Vagina (tissue), 2 donors: ENCODE measurements at regions not wholly inside any gene's neighbourhood (a gene's known extent, or its start where the extent isn't known, plus 50 kb on each side); places are given as distances from the start of the nearest gene placed in this dataset.

ENCODE experiments used
- POLR2A ChIP-seq, 2 donors: fragments of 450-650 bp; IDR thresholded peaks; one replicate each; pipeline ENCODE4 v1.6.1; 2017; ENCODE audit warnings: antibody characterized with exemption in 2 of 2, mild to moderate bottlenecking in 2 of 2, moderate library complexity in 2 of 2
- POLR2AphosphoS5 ChIP-seq, 2 donors: sonication (generic); formaldehyde crosslinking; IDR thresholded peaks; one replicate each; pipeline ENCODE4 v1.9.0; 2017; ENCODE audit warnings: antibody characterized with exemption in 2 of 2, mild to moderate bottlenecking in 2 of 2, low read depth in 1 of 2; ENCODE audit not compliant: insufficient read depth in 1 of 2
- TF ChIP-seq, protein P1 (sequence below), 3 experiments: fragments of 450-650 bp in 2 of 3; fragments of 200-600 bp in 1 of 3; sonication (generic) in 1 of 3; IDR thresholded peaks; one replicate each; pipeline ENCODE4 v1.5.1; 2017 to 2019; ENCODE audit warnings: antibody characterized with exemption in 3 of 3, mild to moderate bottlenecking in 2 of 3, moderate library complexity in 2 of 3

GRCh38 chr3:141431411-141432378 lies 55.1 kb upstream of the RASA2 start:
- TF ChIP-seq, protein P1, sequence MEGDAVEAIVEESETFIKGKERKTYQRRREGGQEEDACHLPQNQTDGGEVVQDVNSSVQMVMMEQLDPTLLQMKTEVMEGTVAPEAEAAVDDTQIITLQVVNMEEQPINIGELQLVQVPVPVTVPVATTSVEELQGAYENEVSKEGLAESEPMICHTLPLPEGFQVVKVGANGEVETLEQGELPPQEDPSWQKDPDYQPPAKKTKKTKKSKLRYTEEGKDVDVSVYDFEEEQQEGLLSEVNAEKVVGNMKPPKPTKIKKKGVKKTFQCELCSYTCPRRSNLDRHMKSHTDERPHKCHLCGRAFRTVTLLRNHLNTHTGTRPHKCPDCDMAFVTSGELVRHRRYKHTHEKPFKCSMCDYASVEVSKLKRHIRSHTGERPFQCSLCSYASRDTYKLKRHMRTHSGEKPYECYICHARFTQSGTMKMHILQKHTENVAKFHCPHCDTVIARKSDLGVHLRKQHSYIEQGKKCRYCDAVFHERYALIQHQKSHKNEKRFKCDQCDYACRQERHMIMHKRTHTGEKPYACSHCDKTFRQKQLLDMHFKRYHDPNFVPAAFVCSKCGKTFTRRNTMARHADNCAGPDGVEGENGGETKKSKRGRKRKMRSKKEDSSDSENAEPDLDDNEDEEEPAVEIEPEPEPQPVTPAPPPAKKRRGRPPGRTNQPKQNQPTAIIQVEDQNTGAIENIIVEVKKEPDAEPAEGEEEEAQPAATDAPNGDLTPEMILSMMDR (IDR thresholded peaks at IDR 0.05) = no peak
- TF ChIP-seq POLR2A (IDR thresholded peaks at IDR 0.05) (no peak), POLR2AphosphoS5 (IDR thresholded peaks at IDR 0.05; ENCODE audit: insufficient read depth in 1 of 2, low read depth in 1 of 2) (peak in 1 of 2 donors; percentile 83)
